ENCODE measurements at regions not wholly inside any gene's neighbourhood (a gene's known extent, or its start where the extent isn't known, plus 50 kb on each side); places are given as distances from the start of the nearest gene placed in this dataset.

- TF ChIP-seq MAX (IDR thresholded peaks at IDR 0.05) = no peak
- no peak for TF ChIP-seq CHD1 (IDR thresholded peaks at IDR 0.05; ENCODE audit: low read depth, low read length)
- TF ChIP-seq CBX5 (IDR thresholded peaks at IDR 0.05; ENCODE audit: low read depth, low read length) = no peak
- no peak for TF ChIP-seq HDAC6 (IDR thresholded peaks at IDR 0.05; ENCODE audit: low read depth, low read length)
- TF ChIP-seq EP300 (IDR thresholded peaks at IDR 0.05; ENCODE audit: borderline replicate concordance in 1 of 2, low read depth in 2 of 2, low read length in 2 of 2) = no peak
- TF ChIP-seq CTCF (IDR thresholded peaks at IDR 0.05; ENCODE audit: control extremely low read depth in 1 of 3, insufficient read depth in 1 of 3, low read depth in 1 of 3, low read length in 3 of 3) = no peak
- TF ChIP-seq ATF3 (IDR thresholded peaks at IDR 0.05; ENCODE audit: insufficient read depth, low read depth, low read length) = no peak
These were observed 491.0 kb downstream of the ARHGEF28 start for GRCh38 chr5:74116984-74117383.
